DND-41 (cell line): ENCODE measurements at regions not wholly inside any gene's neighbourhood (a gene's known extent, or its start where the extent isn't known, plus 50 kb on each side); places are given as distances from the start of the nearest gene placed in this dataset.

Experiments used
- EZH2 ChIP-seq: IDR thresholded peaks from 3 replicates; pipeline ENCODE4 v1.6.1; 2012; ENCODE audit warnings: borderline replicate concordance, low read depth, mild to moderate bottlenecking, moderate library complexity, low read length, inconsistent platforms; ENCODE audit not compliant: severe bottlenecking
- TF ChIP-seq, protein P1 (sequence below): IDR thresholded peaks from 2 replicates; pipeline ENCODE4 v1.5.1; 2012; ENCODE audit warnings: borderline replicate concordance, low read length, moderate library complexity, mild to moderate bottlenecking; ENCODE audit not compliant: poor library complexity, severe bottlenecking; ENCODE audit errors: extremely low read depth

DNA sequence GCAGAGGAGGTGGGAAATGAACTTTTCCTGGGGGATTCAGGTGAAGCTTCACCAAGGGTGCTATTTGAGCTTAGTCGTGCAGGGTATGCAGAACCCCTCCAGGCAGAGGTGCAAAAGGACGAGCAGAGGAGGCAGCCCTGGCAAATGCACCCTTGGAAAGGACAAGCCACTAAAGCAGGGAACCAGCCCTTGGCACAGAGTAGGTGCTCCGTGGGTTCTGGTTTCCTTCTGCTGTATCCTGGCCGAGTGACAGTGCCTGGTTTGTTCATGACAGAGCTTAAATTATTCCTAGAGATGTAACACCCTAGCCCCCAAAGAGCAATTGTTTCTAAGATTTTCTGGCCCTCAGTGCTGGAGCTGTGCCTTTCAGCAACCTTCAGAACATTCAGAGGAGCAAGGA is 73.4 kb upstream of the SYT6 start:
- TF ChIP-seq, protein P1, sequence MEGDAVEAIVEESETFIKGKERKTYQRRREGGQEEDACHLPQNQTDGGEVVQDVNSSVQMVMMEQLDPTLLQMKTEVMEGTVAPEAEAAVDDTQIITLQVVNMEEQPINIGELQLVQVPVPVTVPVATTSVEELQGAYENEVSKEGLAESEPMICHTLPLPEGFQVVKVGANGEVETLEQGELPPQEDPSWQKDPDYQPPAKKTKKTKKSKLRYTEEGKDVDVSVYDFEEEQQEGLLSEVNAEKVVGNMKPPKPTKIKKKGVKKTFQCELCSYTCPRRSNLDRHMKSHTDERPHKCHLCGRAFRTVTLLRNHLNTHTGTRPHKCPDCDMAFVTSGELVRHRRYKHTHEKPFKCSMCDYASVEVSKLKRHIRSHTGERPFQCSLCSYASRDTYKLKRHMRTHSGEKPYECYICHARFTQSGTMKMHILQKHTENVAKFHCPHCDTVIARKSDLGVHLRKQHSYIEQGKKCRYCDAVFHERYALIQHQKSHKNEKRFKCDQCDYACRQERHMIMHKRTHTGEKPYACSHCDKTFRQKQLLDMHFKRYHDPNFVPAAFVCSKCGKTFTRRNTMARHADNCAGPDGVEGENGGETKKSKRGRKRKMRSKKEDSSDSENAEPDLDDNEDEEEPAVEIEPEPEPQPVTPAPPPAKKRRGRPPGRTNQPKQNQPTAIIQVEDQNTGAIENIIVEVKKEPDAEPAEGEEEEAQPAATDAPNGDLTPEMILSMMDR, result no peak
- TF ChIP-seq EZH2, result no peak
